Embryonic facial prominence (tissue), 1 donor: ENCODE measurements at regions not wholly inside any gene's neighbourhood (a gene's known extent, or its start where the extent isn't known, plus 50 kb on each side); places are given as distances from the start of the nearest gene placed in this dataset.
"Not testable (repeated sequence)": the region's sequence is repeated elsewhere in the genome, so short reads cannot be mapped to it uniquely, and the experiment has no call there.

Experiments used
- DNase-seq: peaks from one replicate; pipeline ENCODE4 v3.0.0-alpha.2; 2016; ENCODE audit errors: extremely low spot score

DNA sequence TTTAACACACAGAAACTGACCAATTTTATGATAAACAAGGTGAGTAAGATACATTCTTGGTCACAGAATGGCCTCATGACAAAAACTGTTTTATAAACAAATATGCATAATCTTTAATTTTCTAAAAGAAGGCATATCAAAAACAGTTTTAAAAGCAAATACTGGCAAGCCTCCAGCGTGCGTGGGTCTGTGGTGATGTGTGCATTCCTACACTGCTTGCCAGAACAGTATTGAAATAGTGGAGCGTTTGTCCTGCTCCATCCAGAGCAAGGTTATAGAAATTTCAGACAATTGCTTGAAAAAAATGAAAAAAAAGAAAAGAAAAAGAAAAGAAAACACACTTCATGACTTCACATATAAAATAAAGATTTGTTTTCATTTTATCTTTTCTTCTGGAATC is 140.9 kb downstream of the MZT1 start:
- DNase-seq: no peak

GRCh38 chr13:72585254-72585653 is 142.2 kb downstream of the MZT1 start:
- no peak for DNase-seq

DNA sequence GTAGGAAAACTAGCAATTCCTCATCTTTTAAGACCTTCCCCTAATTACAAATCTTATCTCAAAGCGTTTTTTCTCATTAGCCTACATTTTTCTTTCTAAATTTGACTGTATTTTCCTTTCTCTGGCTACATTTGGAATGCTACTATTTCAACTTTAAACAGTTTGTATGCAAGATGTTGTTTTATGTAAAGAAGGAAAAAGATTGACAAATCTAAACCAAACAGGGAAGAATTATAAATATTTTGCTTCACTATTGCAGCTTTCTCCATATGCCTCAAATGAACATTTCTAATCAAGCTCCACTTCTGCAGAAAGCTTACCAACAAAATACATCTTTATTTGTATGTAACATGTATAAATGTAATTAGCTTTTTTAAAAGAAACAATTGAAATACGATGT is 156.2 kb downstream of the MZT1 start:
- no peak for DNase-seq

GRCh38 chr13:72570019-72570418 is 157.4 kb downstream of the MZT1 start:
- DNase-seq: no peak

GRCh38 chr13:72567566-72567965 is 159.9 kb downstream of the MZT1 start:
- DNase-seq: no peak

- no peak for DNase-seq
Measured at GRCh38 chr13:72566526-72566925, 160.9 kb downstream of the MZT1 start.

DNA sequence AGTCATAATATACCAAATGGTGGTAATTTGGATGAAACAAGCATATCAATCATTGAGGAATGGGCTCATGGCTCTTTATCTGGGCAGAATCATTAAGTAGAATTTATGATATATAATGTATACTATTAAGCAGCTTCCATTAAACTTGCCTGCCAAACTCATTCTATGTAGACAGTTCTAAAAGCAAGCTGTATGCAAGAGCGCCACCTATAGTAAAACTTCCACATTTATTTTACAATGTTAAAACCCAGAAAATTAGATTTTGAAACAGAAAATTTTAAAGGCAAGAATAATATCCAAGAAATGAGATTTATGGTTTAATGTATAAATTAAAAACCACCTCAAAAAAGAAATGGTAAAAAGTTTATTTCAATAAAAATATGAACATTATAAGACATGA is 161.5 kb downstream of the MZT1 start:
- peak; percentile 29 for DNase-seq

DNA sequence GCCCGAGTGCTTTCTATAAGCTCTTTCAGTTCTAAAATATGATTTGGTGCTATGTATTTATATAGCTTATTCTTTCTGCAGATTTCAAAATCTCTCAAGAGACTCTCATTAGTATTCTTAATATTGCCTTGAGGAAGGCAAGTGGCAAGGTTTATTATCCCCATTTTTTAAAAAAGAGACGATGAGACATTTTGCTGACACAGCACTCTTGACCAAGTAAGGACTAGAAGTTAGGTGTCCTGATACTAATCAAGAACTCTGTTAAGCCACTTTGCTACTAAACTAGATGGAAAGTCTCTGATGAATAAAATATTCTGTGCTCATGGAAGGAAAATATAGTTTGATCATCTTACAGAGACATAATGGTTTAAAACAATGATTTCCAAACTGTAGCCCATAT is 164.7 kb downstream of the MZT1 start:
- DNase-seq: no peak

DNA sequence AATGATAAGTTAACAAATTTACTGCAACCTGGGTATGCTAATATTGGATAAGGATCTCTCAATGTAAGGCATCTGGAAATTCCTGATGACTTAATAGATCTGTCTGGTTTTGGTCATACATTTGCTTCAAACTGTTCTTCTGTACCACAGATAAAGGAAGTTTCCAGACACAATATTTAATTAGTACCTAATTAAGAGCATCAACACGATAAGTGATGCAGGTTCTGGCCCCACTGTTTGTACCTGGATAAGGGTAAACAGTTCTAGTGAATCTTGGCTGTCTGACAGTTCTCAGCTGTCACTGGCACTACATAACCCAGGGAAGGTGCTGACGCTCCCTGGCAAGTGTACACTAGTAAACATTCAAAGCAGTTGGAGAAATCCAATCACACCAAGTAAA is 165.6 kb downstream of the MZT1 start:
- no peak for DNase-seq

DNA sequence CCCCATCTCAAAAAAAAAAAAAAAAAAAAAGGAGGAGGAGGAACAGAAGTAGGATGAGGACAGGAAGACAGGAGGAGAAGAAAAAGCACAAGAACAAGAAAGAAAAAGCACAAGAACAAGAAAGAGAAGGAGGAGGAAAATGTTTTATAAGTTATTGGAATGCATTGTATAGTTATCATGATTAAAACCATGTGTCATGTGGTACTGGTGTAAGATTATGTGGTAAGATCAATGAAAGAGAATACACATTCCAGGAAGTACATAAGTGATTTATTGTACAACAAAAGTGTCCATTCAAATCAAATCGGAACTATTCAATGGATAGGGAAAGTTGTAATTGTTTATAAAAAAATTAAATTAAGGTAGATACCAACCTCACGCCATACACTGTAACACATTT is 167.7 kb downstream of the MZT1 start:
- no peak for DNase-seq

- no peak for DNase-seq
Measured at GRCh38 chr13:72556945-72557344, 170.5 kb downstream of the MZT1 start.

DNA sequence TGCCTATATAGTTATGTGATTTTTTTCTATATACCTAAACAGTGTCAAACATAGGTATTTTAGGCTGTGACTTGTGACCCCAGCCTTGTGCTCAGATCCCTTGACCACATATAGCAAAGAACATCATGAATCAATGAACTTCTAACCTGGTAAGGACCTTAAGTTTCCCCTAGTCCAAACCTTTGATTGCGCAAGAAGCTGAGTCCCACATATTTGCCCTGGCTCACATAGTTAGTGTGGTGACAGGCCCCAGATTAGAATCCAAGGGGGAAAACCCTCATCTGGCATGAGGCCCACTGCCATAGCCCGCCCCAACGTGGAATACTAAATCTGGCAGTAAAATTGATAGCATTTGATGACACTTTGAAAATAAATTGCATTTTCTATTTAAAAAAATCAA is 171.8 kb downstream of the MZT1 start:
- no peak for DNase-seq

- no peak for DNase-seq
Measured at GRCh38 chr13:72552731-72553130, 174.7 kb downstream of the MZT1 start.

DNA sequence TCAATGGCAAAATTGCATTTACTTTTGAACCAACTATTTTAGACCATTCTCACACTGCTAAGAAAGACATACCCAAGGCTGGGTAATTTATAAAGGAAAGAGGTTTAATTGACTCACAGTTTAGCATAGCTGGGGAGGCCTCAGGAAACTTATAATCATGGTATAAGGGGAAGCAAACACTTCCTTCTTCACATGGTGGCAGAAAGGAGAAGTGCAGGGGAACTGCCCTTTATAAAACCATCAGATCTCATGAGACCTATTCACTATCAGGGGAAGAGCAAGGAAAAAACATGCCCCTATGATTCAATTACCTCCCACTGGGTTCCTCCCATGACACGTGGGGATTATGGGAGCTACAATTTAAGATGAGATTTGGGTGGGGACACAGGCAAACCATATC is 181.5 kb downstream of the MZT1 start:
- DNase-seq: not testable (repeated sequence)

- DNase-seq: no peak
Measured at GRCh38 chr13:72545030-72545719, 182.3 kb downstream of the MZT1 start.

DNA sequence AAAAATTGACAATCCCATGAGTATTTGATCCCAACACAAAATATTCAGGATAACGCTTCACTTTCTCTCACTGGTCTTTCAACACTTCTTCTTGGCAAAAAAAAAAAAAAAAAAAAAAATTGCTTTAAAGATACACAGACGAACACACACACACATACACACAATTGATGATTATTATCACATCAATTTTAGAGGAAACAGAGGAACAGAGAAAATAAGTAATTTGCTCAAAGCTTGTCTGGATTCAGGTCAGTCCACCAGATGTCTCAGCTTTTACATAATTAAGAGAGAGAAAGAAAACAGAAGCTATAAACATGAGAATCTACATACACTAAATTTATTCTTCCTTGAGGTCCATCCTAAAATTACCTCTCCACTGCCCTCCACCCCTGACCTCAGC is 183.4 kb downstream of the MZT1 start:
- no peak for DNase-seq

- no peak for DNase-seq
Measured at GRCh38 chr13:72542241-72542640, 185.2 kb downstream of the MZT1 start.

- no peak for DNase-seq
Measured at GRCh38 chr13:72541674-72542073, 185.8 kb downstream of the MZT1 start.

GRCh38 chr13:72540881-72541280 is 186.5 kb downstream of the MZT1 start:
- no peak for DNase-seq

DNA sequence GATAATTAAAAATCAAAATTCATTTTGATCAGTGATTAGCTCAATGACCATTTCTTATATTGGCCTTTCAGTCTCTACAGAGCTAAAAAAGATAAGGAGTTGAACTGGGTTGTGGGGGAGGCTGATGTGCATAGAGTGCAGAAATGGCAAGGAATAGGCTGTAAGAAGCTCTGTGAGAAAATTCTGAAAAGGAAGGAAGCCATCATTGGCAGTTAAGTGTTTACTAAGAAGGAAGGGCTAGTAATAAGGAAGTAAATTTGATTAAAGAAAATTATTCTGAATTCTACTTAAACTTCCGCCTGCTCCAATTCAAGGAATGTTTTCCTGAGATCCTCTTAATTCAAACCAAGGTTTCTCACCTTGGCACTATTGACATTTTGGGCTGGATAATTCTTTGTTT is 187.5 kb downstream of the MZT1 start:
- no peak for DNase-seq

GRCh38 chr13:72537782-72538181 is 189.6 kb downstream of the MZT1 start:
- no peak for DNase-seq

DNA sequence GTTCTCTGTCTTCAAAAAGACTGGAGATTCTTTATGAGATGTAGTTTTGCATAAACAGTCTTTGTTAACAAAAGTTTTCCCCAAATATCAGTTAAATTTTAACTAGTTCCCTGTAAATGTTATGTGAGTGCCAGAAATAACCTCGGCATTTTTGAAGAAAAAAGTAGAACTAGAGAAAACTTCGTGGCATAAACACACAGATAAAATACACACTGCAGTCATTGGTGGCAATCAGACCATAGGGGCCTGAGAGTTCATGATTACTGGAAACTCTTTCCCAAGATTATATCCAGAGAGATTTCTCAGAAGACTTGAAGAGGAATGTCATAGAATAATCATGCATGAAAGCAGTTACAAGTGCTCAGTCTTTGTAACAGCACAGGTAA is 190.0 kb downstream of the MZT1 start:
- no peak for DNase-seq

- no peak for DNase-seq
Measured at GRCh38 chr13:72536714-72537394, 190.6 kb downstream of the MZT1 start.
